Hippocampal formation (tissue), 2 donors: ENCODE measurements at regions not wholly inside any gene's neighbourhood (a gene's known extent, or its start where the extent isn't known, plus 50 kb on each side); places are given as distances from the start of the nearest gene placed in this dataset.

Experiments used
- DNase-seq, 2 donors: peaks; one replicate each; lab custom pipeline; 2025; lab: John Stamatoyannopoulos, UW

DNA sequence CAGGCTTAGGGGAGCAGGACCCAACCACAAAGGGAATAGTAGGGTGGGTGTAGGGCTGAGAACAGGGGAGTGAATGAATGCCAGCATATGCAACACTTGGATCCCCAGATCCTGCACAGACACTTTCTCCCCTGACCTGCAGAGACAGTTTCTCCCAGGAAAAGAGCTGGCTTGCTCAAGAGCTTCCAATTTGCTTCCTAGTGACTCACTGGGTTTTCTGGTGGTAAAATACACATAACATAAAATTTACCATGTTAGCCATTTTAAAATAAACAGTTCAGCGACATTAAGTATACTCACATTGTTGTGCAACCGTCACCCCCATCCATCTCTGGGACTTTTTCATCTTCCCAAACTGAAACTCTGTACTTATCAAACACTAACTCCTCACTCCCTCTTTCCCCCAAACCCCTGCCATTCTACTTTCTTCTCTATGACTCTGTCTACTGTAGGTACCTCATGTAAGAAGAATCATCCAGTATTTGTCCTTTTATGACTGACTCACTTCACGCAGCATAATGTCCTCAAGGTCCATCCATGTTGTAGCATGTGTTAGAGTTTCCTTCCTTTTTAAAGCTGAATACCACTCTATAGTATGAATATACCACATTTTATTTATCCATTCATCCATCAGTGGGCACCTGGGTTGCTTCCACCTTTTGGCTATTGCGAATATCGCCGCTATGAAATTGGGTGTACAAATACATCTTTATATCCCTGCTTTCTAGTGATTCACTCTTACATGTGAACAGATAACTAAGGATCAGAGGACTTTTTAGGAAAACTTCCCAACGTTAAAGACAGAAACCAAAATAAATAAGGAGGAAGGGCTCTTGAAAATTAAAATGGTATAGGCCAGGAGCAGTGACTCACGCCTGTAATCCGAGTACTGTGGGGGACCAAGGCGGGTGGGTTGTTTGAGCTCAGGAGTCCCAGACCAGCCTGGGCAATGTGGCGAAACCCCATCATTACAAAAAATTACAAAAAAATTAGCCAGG lies 95.6 kb upstream of the TJP1 start:
- no peak for DNase-seq

- no peak for DNase-seq
Measured at GRCh38 chr15:29914511-29914926, 92.3 kb upstream of the TJP1 start.

- no peak for DNase-seq
Measured at GRCh38 chr15:29913528-29914135, 91.4 kb upstream of the TJP1 start.

GRCh38 chr15:29911705-29912104 lies 89.4 kb upstream of the TJP1 start:
- no peak for DNase-seq

DNA sequence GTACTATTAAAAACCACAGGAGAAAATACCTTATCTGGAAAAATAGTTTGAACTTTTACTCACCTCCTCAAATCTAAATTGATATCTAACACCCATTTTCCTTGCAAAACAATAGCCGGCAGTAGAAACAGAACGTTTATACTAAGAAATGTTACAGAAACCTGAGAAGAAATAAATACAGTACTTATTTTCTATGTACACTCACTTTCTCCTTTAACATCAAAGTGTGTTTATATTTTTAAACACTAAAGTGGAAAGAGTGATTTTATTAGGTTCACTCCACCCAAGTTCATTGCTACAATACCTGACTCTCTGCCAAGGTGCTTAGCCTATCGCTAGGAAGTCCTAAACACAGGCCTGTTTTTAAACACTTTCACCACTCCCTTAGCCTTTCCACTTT lies 87.8 kb upstream of the TJP1 start:
- no peak for DNase-seq

DNA sequence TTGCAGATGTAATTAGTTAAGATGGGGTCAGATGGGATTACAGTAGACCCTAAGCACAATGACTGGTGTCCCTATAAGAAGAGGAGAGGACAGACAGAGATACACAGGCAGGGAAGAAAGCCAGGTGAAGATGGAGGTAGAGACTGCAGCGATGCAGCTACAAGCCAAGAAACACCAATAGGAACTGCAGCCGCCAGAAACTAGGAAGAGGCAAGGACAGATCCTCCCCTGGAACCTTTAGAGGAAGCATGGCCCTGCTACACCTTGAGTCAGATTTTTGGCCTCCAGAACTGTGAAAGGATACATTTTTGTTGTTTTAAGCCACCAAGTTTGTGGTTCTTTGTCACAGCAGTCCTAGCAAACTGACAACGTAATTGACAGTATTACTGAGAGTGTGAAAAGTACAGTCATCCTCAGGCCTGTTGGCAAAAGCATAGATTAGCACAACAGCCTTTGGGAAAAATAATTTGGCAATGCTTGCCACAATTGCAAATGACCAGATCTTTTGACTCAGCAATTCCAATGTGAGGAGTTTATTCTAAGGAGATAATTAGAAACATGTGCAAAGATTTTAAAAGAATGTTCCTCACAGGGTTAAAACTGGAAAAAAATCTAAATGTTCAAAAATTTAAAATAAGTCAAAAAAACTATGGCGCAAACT lies 82.6 kb upstream of the TJP1 start:
- no peak for DNase-seq

DNA sequence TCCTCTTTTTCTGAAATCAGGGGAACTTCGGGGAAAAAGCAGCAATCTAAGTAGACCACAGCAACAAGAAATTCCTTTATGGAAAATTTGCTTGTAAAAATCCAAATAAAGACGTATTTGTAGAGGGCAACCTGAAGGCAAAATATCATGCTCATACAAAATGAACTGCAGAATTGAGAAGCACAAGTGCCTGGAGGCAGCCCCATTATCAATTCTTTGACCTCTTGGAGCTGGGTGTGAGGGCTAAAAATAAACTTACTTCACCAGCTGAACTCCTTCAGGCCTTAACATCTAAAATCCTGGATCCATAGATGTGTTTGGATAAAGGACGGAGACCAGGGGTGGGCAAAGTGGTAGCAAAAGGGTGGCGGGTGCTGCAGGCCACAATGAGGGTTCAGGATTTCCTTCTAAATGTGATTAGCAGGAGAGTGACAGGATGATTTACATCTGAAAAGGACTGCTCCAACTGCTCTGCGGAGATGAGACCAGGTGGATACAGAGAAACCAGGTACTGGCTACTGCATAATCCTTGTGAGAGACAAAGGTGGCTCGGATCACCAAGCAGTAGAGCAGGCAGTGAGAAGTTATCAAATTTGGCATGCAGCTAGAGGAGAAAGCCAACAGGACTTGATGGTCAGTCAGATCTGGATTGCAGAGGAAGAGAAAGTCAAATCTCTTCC lies 81.7 kb upstream of the TJP1 start:
- DNase-seq = no peak

GRCh38 chr15:29903028-29903427 lies 80.8 kb upstream of the TJP1 start:
- DNase-seq = no peak

GRCh38 chr15:29900237-29901189 lies 78.2 kb upstream of the TJP1 start:
- DNase-seq = no peak

DNA sequence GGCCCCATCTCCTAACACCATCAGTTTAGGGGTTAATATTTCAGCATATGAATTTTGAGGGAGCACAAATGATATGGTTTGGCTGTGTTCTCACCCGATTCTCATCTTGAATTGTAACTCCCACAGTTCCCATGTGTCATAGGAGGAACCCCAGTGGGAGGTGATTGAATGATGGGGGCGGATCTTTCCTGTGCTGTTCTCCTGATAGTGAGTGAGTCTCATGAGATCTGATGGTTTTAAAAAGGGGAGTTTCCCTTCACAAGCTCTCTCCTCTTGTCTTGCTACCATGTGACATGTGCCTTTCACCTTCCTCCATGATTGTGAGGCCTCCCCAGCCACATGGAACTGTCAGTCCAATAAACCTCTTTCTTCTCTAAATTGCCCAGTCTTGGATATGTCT lies 73.8 kb upstream of the TJP1 start:
- DNase-seq = no peak

GRCh38 chr15:29891096-29891457 lies 68.8 kb upstream of the TJP1 start:
- no peak for DNase-seq

DNA sequence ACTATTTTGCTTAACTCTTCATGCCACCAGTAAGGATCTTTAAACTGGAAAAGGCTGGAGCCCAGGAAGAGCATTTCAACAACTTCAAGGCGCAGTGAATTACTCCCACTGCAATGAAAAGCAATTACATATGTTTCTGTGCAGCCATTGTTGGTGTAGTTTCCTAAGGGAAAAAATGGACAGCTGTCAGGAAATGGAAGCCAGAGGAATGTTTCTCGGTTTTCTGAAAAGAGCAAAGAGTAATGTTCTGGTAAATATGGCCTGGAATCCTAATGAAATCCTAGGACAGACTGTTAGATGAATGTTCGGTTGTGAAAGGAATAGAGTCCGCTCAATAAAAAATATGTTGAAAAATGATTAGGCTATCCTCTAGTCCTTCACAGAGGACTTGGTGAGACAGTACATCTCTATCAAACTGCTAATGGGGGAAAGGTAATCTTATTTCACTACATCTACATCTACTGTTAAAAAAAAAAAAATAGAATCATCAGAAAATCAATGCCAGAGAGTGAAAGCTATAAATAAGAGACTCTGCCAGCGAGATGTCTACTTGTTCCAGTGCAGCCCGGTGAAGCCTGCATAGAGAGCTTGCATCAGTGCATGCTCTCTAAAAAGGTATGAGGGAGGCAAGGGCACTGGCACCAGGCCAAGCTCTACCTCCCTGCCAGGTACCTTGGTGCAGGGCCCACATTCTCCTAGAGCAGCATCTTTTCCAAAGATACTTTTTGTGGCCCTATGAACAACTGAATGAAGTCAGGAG lies 68.2 kb upstream of the TJP1 start:
- DNase-seq = no peak

GRCh38 chr15:29889542-29890329 lies 67.5 kb upstream of the TJP1 start:
- DNase-seq = no peak

DNA sequence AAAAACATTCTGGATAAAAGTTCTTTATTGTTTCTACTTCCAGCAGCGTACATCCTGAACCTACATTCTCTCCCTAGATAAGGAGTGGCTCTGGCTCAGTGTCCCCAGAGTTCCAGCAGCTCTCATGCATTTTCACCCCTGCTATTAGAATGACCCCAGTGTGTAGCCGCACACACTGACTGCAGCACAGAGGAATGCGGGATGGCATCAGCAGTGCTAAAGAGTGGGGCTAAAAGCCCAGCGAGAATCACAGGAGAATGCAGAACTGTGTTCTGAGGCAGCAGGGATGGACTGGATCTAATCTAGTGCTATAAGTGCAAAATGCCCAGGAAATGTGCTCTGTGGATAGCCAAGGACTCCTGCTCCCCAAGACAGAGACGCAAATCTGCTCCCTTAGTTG lies 66.4 kb upstream of the TJP1 start:
- DNase-seq = peak; percentile 46 to 66

DNA sequence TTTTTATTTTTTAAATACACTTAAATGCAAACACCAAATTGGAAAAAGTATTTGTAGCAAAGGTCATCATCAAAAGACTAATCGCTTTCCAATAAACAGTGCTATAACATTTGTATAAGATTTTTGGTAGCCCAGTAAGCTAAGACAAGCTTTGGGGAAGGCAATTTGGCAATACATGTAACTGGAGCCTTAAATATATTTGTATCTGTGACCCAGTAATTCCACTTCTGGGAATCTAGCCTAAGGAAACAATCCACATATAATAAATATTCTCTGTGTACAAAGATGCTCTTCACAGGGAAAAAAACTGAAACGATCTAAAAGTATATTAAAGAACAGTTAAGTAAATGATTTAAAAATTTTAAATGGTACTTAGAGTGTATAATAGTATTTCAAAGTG lies 65.5 kb upstream of the TJP1 start:
- DNase-seq = no peak

DNA sequence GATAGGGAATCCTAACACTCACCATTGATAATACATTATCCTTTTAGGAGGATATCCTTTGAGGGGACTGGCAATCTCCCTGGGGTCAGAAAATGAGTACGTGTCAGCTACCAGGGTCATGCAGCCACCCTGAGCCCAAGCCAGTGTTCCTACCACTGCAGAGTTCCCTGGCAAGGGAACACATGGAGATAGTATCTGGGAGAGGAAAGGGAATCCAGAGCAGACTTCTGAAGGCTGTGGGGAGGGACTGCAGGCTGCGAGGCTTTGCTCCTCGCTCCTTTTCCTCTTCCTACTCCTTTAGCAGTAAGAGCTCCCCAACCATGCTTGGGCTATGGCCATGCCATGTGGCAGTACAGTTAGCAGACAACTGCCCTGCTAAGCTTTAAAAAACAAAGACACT lies 62.9 kb upstream of the TJP1 start:
- DNase-seq = no peak

GRCh38 chr15:29883126-29883525 lies 60.9 kb upstream of the TJP1 start:
- DNase-seq = no peak

- no peak for DNase-seq
Measured at GRCh38 chr15:29880886-29881285, 58.6 kb upstream of the TJP1 start.

DNA sequence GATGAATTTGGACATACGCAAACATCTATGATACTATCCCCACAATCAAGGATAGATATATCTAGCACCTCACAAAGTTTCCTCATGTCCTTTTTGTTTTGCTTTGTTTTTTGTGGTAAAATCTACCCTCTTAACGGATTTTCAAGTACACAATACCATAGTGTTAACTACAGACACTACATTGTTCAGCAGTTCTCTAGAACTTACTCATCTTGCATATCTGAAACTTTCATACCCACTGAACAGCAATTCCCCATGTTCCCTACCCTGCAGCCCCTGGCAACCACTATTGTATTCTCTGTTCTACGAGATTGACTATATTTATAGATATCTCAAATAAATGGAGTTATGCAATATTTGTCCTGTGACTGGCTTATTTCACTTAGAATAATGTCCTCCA lies 58.1 kb upstream of the TJP1 start:
- DNase-seq = no peak

- no peak for DNase-seq
Measured at GRCh38 chr15:29874977-29875376, 52.7 kb upstream of the TJP1 start.
